T-helper 2 cell treated with Interferon-gamma antibody and Interleukin-4, amounts not matched to agents 5 μg/mL and 100 μg/mL, for 36 hours (primary cell): ENCODE measurements at regions not wholly inside any gene's neighbourhood (a gene's known extent, or its start where the extent isn't known, plus 50 kb on each side); places are given as distances from the start of the nearest gene placed in this dataset.
"Not testable (repeated sequence)": the region's sequence is repeated elsewhere in the genome, so short reads cannot be mapped to it uniquely, and the experiment has no call there.

Source experiments
- DNase-seq: peaks from one replicate; pipeline ENCODE4 v3.0.0; 2021; ENCODE audit warnings: low spot score
- H3K27ac Mint-ChIP-seq: one replicate; pipeline ENCODE4 v1.8.0; 2021; ENCODE audit warnings: mild to moderate bottlenecking, mixed read lengths
- H3K27me3 Mint-ChIP-seq: one replicate; pipeline ENCODE4 v1.8.0; 2021; ENCODE audit warnings: low read depth, mixed read lengths
- H3K36me3 Mint-ChIP-seq: one replicate; pipeline ENCODE4 v1.8.0; 2021; ENCODE audit warnings: low read depth, mixed read lengths
- H3K4me1 Mint-ChIP-seq: one replicate; pipeline ENCODE4 v1.8.0; 2021; ENCODE audit warnings: low read depth, mixed read lengths
- H3K4me3 Mint-ChIP-seq: one replicate; pipeline ENCODE4 v1.8.0; 2022; ENCODE audit warnings: mild to moderate bottlenecking, moderate library complexity, mixed read lengths
- H3K9me3 Mint-ChIP-seq: one replicate; pipeline ENCODE4 v1.8.0; 2021; ENCODE audit warnings: mixed read lengths

- peaks cover 20% of the 10 kb centered on the region for H3K27me3 Mint-ChIP-seq
- H3K9me3 Mint-ChIP-seq: no peaks in the 10 kb centered on the region
- no peaks in the 10 kb centered on the region for H3K36me3 Mint-ChIP-seq
- H3K4me1 Mint-ChIP-seq: peaks cover 18% of the 10 kb centered on the region
- H3K27ac Mint-ChIP-seq: peak overlapping the region; percentile 88
- H3K4me3 Mint-ChIP-seq: peak overlapping the region; percentile 71
- peak; percentile 37 for DNase-seq
These were observed 88.3 kb upstream of the SGIP1 start for GRCh38 chr1:66445492-66446181.

- DNase-seq: peak; percentile 15
- peaks cover 20% of the 10 kb centered on the region for H3K27me3 Mint-ChIP-seq
- H3K4me1 Mint-ChIP-seq: peaks cover 18% of the 10 kb centered on the region
- no peaks in the 10 kb centered on the region for H3K9me3 Mint-ChIP-seq
- peak overlapping the region; percentile 88 for H3K27ac Mint-ChIP-seq
- no peaks in the 10 kb centered on the region for H3K36me3 Mint-ChIP-seq
- peak overlapping the region; percentile 71 for H3K4me3 Mint-ChIP-seq
These were observed 87.5 kb upstream of the SGIP1 start for GRCh38 chr1:66446261-66447001.

- Mint-ChIP-seq H3K4me1 (peaks cover 14% of the 10 kb centered on the region), H3K9me3 (no peaks in the 10 kb centered on the region), H3K27me3 (peaks cover 20% of the 10 kb centered on the region), H3K36me3 (no peaks in the 10 kb centered on the region), H3K27ac (no peak overlapping the region), H3K4me3 (no peak overlapping the region)
- DNase-seq: no peak
These were observed 83.9 kb upstream of the SGIP1 start for GRCh38 chr1:66450043-66450514.

GRCh38 chr1:66450847-66451246, 83.1 kb upstream of the SGIP1 start:
- no peaks in the 10 kb centered on the region for H3K36me3 Mint-ChIP-seq
- peaks cover 22% of the 10 kb centered on the region for H3K27me3 Mint-ChIP-seq
- H3K27ac Mint-ChIP-seq: no peak overlapping the region
- H3K9me3 Mint-ChIP-seq: no peaks in the 10 kb centered on the region
- DNase-seq: no peak
- H3K4me1 Mint-ChIP-seq: peaks cover 7% of the 10 kb centered on the region
- no peak overlapping the region for H3K4me3 Mint-ChIP-seq

- no peak for DNase-seq
- H3K27ac Mint-ChIP-seq: no peak overlapping the region
- peaks cover 20% of the 10 kb centered on the region for H3K27me3 Mint-ChIP-seq
These were observed 81.8 kb upstream of the SGIP1 start for GRCh38 chr1:66452162-66452561.

GRCh38 chr1:66452982-66453381, 81.0 kb upstream of the SGIP1 start:
- Mint-ChIP-seq H3K4me3 (no peak overlapping the region), H3K27ac (no peak overlapping the region), H3K4me1 (no peaks in the 10 kb centered on the region), H3K9me3 (no peaks in the 10 kb centered on the region), H3K36me3 (no peaks in the 10 kb centered on the region), H3K27me3 (peaks cover 18% of the 10 kb centered on the region)
- no peak for DNase-seq

More at GRCh38 chr1:66452162-66452561, 81.8 kb upstream of the SGIP1 start:
- Mint-ChIP-seq H3K36me3 (no peaks in the 10 kb centered on the region), H3K4me1 (no peaks in the 10 kb centered on the region), H3K4me3 (no peak overlapping the region), H3K9me3 (no peaks in the 10 kb centered on the region)

GRCh38 chr1:66455446-66455845, 78.5 kb upstream of the SGIP1 start:
- Mint-ChIP-seq H3K27ac (no peak overlapping the region), H3K27me3 (peaks cover 7% of the 10 kb centered on the region), H3K9me3 (no peaks in the 10 kb centered on the region), H3K4me3 (no peak overlapping the region), H3K4me1 (no peaks in the 10 kb centered on the region), H3K36me3 (no peaks in the 10 kb centered on the region)
- DNase-seq: no peak

GRCh38 chr1:66460776-66461175, 73.2 kb upstream of the SGIP1 start:
- Mint-ChIP-seq H3K9me3 (peaks cover 5% of the 10 kb centered on the region), H3K27me3 (peaks cover 5% of the 10 kb centered on the region), H3K4me1 (no peaks in the 10 kb centered on the region), H3K36me3 (no peaks in the 10 kb centered on the region), H3K27ac (no peak overlapping the region), H3K4me3 (no peak overlapping the region)
- no peak for DNase-seq

- Mint-ChIP-seq H3K4me3 (no peak overlapping the region), H3K4me1 (no peaks in the 10 kb centered on the region), H3K27me3 (peaks cover 10% of the 10 kb centered on the region), H3K36me3 (no peaks in the 10 kb centered on the region), H3K27ac (no peak overlapping the region), H3K9me3 (peaks cover 5% of the 10 kb centered on the region)
- DNase-seq: no peak
These were observed 71.6 kb upstream of the SGIP1 start for GRCh38 chr1:66462313-66462712.

GRCh38 chr1:66464351-66464750, 69.6 kb upstream of the SGIP1 start:
- peaks cover 13% of the 10 kb centered on the region for H3K27me3 Mint-ChIP-seq
- H3K9me3 Mint-ChIP-seq: peaks cover 5% of the 10 kb centered on the region
- H3K4me1 Mint-ChIP-seq: no peaks in the 10 kb centered on the region
- H3K36me3 Mint-ChIP-seq: no peaks in the 10 kb centered on the region
- no peak overlapping the region for H3K27ac Mint-ChIP-seq
- no peak overlapping the region for H3K4me3 Mint-ChIP-seq
- no peak for DNase-seq

GRCh38 chr1:66464802-66465201, 69.2 kb upstream of the SGIP1 start:
- Mint-ChIP-seq H3K4me3 (no peak overlapping the region), H3K9me3 (peaks cover 5% of the 10 kb centered on the region), H3K36me3 (no peaks in the 10 kb centered on the region), H3K27me3 (peaks cover 11% of the 10 kb centered on the region), H3K27ac (no peak overlapping the region), H3K4me1 (no peaks in the 10 kb centered on the region)
- DNase-seq: no peak

GRCh38 chr1:66466695-66467094, 67.3 kb upstream of the SGIP1 start:
- H3K9me3 Mint-ChIP-seq, H3K4me1 Mint-ChIP-seq, H3K36me3 Mint-ChIP-seq, H3K27ac Mint-ChIP-seq, DNase-seq, H3K4me3 Mint-ChIP-seq: not testable (repeated sequence)
- peaks cover 16% of the 10 kb centered on the region for H3K27me3 Mint-ChIP-seq

- Mint-ChIP-seq H3K9me3 (no peaks in the 10 kb centered on the region), H3K4me1 (no peaks in the 10 kb centered on the region), H3K36me3 (no peaks in the 10 kb centered on the region), H3K27ac (no peak overlapping the region), H3K27me3 (peaks cover 21% of the 10 kb centered on the region), H3K4me3 (no peak overlapping the region)
- DNase-seq: no peak
These were observed 65.2 kb upstream of the SGIP1 start for GRCh38 chr1:66468722-66469121.

- no peak for DNase-seq
- H3K27me3 Mint-ChIP-seq: peaks cover 13% of the 10 kb centered on the region
- H3K36me3 Mint-ChIP-seq: no peaks in the 10 kb centered on the region
- H3K9me3 Mint-ChIP-seq: no peaks in the 10 kb centered on the region
- no peak overlapping the region for H3K27ac Mint-ChIP-seq
- H3K4me1 Mint-ChIP-seq: no peaks in the 10 kb centered on the region
- no peak overlapping the region for H3K4me3 Mint-ChIP-seq
These were observed 58.0 kb upstream of the SGIP1 start for GRCh38 chr1:66475940-66476339.
